GM12878 (cell line): ENCODE measurements at regions not wholly inside any gene's neighbourhood (a gene's known extent, or its start where the extent isn't known, plus 50 kb on each side); places are given as distances from the start of the nearest gene placed in this dataset.

ENCODE experiments used
- ATAC-seq: fragments of 200-7000 bp; cut with Tn5 transposase; 3 replicates; pipeline ENCODE4 v1.9.1; 2020; ENCODE audit warnings: mild to moderate bottlenecking, moderate library complexity
- BruUV-seq: library from RNA; stranded (reverse); fragments of 400-500 nt; replicated peaks from 2 replicates; lab custom pipeline; 2021; lab: Mats Ljungman, UMichigan
- CTCF ChIA-PET: fragments of 300-600 bp; sonication (Branson Sonifier 250); formaldehyde crosslinking; extraction: SDS; loops from one replicate; lab custom pipeline; 2021; ENCODE audit warnings: inconsistent platforms; lab: Yijun Ruan, JAX
- POLR2A ChIA-PET: fragments of 350-600 bp; formaldehyde crosslinking; extraction: SDS; loops from one replicate; lab custom pipeline; 2021; ENCODE audit warnings: inconsistent platforms; lab: Charles Lee
- RAD21 ChIA-PET: fragments of 300-600 bp; sonication (Branson Sonifier 250); formaldehyde crosslinking; loops from one replicate; lab custom pipeline; 2023; ENCODE audit warnings: antibody characterized with exemption; ENCODE audit not compliant: unreplicated experiment; lab: Charles Lee
- SMC1A ChIA-PET: fragments of 300-600 bp; sonication (Branson Sonifier 250); formaldehyde crosslinking; loops from one replicate; lab custom pipeline; 2023; ENCODE audit not compliant: unreplicated experiment, uncharacterized antibody; lab: Charles Lee
- DNase-seq: peaks from one replicate; pipeline ENCODE4 v3.0.0-alpha.2; 2011; ENCODE audit warnings: low read depth, low spot score
- FAIRE-seq: peaks from 3 replicates; lab custom pipeline; 2011; peaks lifted over from hg19 to GRCh38; lab: Jason Lieb, UNC
- H2AFZ ChIP-seq: 2 replicates; pipeline ENCODE4 v1.6.0; 2011; ENCODE audit warnings: low read depth, low read length, control low read depth; ENCODE audit not compliant: control insufficient read depth
- H3K27ac ChIP-seq: 2 replicates; pipeline ENCODE4 v1.5.1; 2011; ENCODE audit warnings: control low read depth; ENCODE audit not compliant: control insufficient read depth, insufficient read depth
- H3K27me3 ChIP-seq, 2 experiments: replicated peaks in 1 of 2; 2 replicates each; pipeline versions ENCODE4 v1.6.0 to v1.6.1; 2011; ENCODE audit warnings: low read length in 1 of 2; ENCODE audit not compliant: control insufficient read depth in 2 of 2, insufficient read depth in 2 of 2
- H3K36me3 ChIP-seq, 2 experiments: 2 replicates each; pipeline ENCODE4 v1.5.1; 2011; ENCODE audit warnings: low read length in 1 of 2; ENCODE audit not compliant: control insufficient read depth in 2 of 2, insufficient read depth in 2 of 2
- H3K4me1 ChIP-seq: 2 replicates; pipeline ENCODE4 v1.6.1; 2011; ENCODE audit warnings: mild to moderate bottlenecking, low read length, moderate library complexity, mixed read lengths; ENCODE audit not compliant: control insufficient read depth, insufficient read depth
- H3K4me2 ChIP-seq: 2 replicates; pipeline ENCODE4 v1.6.0; 2011; ENCODE audit warnings: control low read depth; ENCODE audit not compliant: control insufficient read depth, insufficient read depth
- H3K4me3 ChIP-seq: fragments of 200-600 bp; sonication (generic); 2 replicates; pipeline ENCODE4 v1.5.1; 2016
- H3K79me2 ChIP-seq: 2 replicates; pipeline ENCODE4 v1.6.0; 2011; ENCODE audit warnings: low read length; ENCODE audit not compliant: control insufficient read depth, insufficient read depth
- H3K9ac ChIP-seq: 2 replicates; pipeline ENCODE4 v1.8.0; 2011; ENCODE audit warnings: low read length, control low read depth, mixed read lengths; ENCODE audit not compliant: control insufficient read depth, insufficient read depth
- H3K9me3 ChIP-seq: replicated peaks from 3 replicates; pipeline ENCODE4 v1.5.1; 2011; ENCODE audit warnings: mild to moderate bottlenecking, low read length; ENCODE audit not compliant: control insufficient read depth, insufficient read depth
- H4K20me1 ChIP-seq: 2 replicates; pipeline ENCODE4 v1.6.0; 2011; ENCODE audit not compliant: control insufficient read depth, insufficient read depth
- BHLHE40 ChIP-seq, 2 experiments: fragments of 450-650 bp in 1 of 2; IDR thresholded peaks; 2 replicates each; pipeline ENCODE4 v1.6.1; 2011 to 2017; ENCODE audit warnings: low read depth in 2 of 2, borderline replicate concordance in 1 of 2, improper control_type of control experiment in 1 of 2, low read length in 1 of 2, mild to moderate bottlenecking in 1 of 2
- CEBPB ChIP-seq, 2 experiments: fragments of 150-350 bp in 1 of 2; IDR thresholded peaks; 2 replicates each; pipeline ENCODE4 v1.6.1; 2012 to 2014; ENCODE audit warnings: low read depth in 2 of 2, low read length in 2 of 2, borderline replicate concordance in 1 of 2, inconsistent platforms in 1 of 2
- ETV6 ChIP-seq, 2 experiments: fragments of 450-650 bp in 1 of 2; IDR thresholded peaks in 1 of 2; conservative IDR thresholded peaks in 1 of 2; 2 replicates each; pipeline ENCODE4 v1.6.1; 2014; ENCODE audit warnings: antibody characterized with exemption in 1 of 2, borderline replicate concordance in 1 of 2, low read depth in 1 of 2, mild to moderate bottlenecking in 1 of 2, moderate library complexity in 1 of 2
- FOXM1 ChIP-seq: IDR thresholded peaks from 2 replicates; pipeline ENCODE4 v1.6.1; 2012; ENCODE audit warnings: low read depth, mild to moderate bottlenecking, inconsistent platforms, low read length, moderate library complexity
- GATAD2B ChIP-seq: fragments of 450-650 bp; conservative IDR thresholded peaks from 2 replicates; pipeline ENCODE4 v1.6.1; 2017; ENCODE audit warnings: low read depth, mild to moderate bottlenecking, moderate library complexity
- PAX8 ChIP-seq: fragments of 450-650 bp; IDR thresholded peaks from 2 replicates; pipeline ENCODE4 v1.6.1; 2017; ENCODE audit warnings: mild to moderate bottlenecking, moderate library complexity
- SUZ12 ChIP-seq: fragments of 200-600 bp; sonication (generic); IDR thresholded peaks from one replicate; pipeline ENCODE4 v1.6.1; 2018; ENCODE audit warnings: antibody characterized with exemption, mild to moderate bottlenecking; ENCODE audit not compliant: unreplicated experiment
- TBL1XR1 ChIP-seq: IDR thresholded peaks from 2 replicates; pipeline ENCODE4 v1.6.1; 2012; ENCODE audit warnings: low read depth, low read length, improper control_type of control experiment
- USF1 ChIP-seq: IDR thresholded peaks from 2 replicates; pipeline ENCODE4 v1.6.1; 2011; ENCODE audit warnings: borderline replicate concordance, low read depth, mild to moderate bottlenecking, moderate library complexity, mixed read lengths, low read length; ENCODE audit not compliant: insufficient read depth; ENCODE audit errors: extremely low read length
- WGBS: methylation state at CpG from one replicate; pipeline ENCODE4 v1.1.6; 2016; ENCODE audit warnings: low lambda C conversion rate; ENCODE audit not compliant: insufficient replicate concordance, insufficient coverage; ENCODE audit errors: missing lambda C conversion rate; 5-methylcytosine and 5-hydroxymethylcytosine counted together
- in situ Hi-C: fragments of 300-500 bp; cut with MboI; formaldehyde crosslinking; loops from 9 replicates; pipeline ENCODE4 v1.14.3; 2018; ENCODE audit warnings: mixed read lengths
- intact Hi-C: fragments of 100-400 bp; cut with micrococcal nuclease; formaldehyde crosslinking; loops from one replicate; pipeline ENCODE4 v1.14.2; 2022; ENCODE audit not compliant: unreplicated experiment
- TF ChIP-seq, protein P1 (sequence below): IDR thresholded peaks from 2 replicates; pipeline ENCODE4 v1.6.1; 2012; ENCODE audit warnings: improper control_type of control experiment, low read depth, low read length; ENCODE audit not compliant: insufficient replicate concordance

DNA sequence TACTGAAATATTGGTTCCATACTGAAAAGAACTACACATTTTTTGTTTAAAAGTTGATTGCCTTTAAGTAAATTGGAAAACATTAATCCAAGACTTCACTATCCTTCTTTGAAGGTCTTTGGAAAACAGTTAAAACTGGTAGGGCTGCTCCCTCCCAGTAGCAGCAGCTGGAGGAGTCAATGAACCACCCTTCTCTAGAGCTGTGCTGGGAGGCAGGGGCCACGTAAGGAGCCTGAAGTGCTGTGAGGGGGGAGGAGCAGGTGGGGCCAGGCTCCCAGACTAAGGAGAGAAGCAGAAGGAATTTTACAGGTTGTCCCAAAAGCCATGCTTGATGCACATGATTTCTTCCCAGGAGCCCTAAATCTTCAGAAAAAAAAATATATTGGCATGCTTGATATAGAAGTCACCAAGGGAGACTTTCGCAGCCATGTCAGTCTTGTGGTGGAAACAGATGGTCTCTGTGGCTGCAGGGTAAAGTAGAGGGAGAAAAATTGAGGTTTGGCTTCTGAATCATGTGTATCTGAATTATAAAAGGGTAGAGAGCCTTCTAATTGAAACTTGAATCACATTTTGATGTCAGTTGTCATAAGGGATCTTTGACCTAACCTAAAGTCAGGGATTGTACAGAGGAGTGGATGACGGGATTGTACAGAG is 673.2 kb upstream of the FRG1 start:
- H3K79me2 ChIP-seq, result no peaks in the 10 kb centered on the region
- no peaks in the 10 kb centered on the region for H3K4me1 ChIP-seq
- no peaks in the 10 kb centered on the region for H3K27me3 ChIP-seq
- H4K20me1 ChIP-seq, result no peaks in the 10 kb centered on the region
- TF ChIP-seq CEBPB (IDR thresholded peaks at IDR 0.05; ENCODE audit: borderline replicate concordance in 1 of 2, low read depth in 2 of 2, low read length in 2 of 2) (no peak), TBL1XR1 (no peak), BHLHE40 (IDR thresholded peaks at IDR 0.05; ENCODE audit: borderline replicate concordance in 1 of 2, low read depth in 2 of 2, low read length in 1 of 2) (no peak), PAX8 (no peak), SUZ12 (no peak), GATAD2B (no peak), USF1 (no peak), ETV6 (conservative IDR thresholded peaks at IDR 0.05 in 1 of 2, IDR thresholded peaks at IDR 0.05 in 1 of 2; ENCODE audit: borderline replicate concordance in 1 of 2, low read depth in 1 of 2) (no peak), FOXM1 (no peak)
- TF ChIP-seq, protein P1, sequence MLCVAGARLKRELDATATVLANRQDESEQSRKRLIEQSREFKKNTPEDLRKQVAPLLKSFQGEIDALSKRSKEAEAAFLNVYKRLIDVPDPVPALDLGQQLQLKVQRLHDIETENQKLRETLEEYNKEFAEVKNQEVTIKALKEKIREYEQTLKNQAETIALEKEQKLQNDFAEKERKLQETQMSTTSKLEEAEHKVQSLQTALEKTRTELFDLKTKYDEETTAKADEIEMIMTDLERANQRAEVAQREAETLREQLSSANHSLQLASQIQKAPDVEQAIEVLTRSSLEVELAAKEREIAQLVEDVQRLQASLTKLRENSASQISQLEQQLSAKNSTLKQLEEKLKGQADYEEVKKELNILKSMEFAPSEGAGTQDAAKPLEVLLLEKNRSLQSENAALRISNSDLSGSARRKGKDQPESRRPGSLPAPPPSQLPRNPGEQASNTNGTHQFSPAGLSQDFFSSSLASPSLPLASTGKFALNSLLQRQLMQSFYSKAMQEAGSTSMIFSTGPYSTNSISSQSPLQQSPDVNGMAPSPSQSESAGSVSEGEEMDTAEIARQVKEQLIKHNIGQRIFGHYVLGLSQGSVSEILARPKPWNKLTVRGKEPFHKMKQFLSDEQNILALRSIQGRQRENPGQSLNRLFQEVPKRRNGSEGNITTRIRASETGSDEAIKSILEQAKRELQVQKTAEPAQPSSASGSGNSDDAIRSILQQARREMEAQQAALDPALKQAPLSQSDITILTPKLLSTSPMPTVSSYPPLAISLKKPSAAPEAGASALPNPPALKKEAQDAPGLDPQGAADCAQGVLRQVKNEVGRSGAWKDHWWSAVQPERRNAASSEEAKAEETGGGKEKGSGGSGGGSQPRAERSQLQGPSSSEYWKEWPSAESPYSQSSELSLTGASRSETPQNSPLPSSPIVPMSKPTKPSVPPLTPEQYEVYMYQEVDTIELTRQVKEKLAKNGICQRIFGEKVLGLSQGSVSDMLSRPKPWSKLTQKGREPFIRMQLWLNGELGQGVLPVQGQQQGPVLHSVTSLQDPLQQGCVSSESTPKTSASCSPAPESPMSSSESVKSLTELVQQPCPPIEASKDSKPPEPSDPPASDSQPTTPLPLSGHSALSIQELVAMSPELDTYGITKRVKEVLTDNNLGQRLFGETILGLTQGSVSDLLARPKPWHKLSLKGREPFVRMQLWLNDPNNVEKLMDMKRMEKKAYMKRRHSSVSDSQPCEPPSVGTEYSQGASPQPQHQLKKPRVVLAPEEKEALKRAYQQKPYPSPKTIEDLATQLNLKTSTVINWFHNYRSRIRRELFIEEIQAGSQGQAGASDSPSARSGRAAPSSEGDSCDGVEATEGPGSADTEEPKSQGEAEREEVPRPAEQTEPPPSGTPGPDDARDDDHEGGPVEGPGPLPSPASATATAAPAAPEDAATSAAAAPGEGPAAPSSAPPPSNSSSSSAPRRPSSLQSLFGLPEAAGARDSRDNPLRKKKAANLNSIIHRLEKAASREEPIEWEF, result no peak
- SMC1A ChIA-PET, result no interaction called here
- H3K9me3 ChIP-seq, result no peaks in the 10 kb centered on the region
- FAIRE-seq (no peak), ATAC-seq (no peak), DNase-seq (no peak)
- H3K36me3 ChIP-seq, result no peaks in the 10 kb centered on the region
- no peak overlapping the region for H3K9ac ChIP-seq
- no peak overlapping the region for H3K27ac ChIP-seq
- H3K4me3 ChIP-seq, result no peak overlapping the region
- no peak overlapping the region for H2AFZ ChIP-seq
- 18% methylated on average over 3 of the region's 3 CpGs for WGBS
- intact Hi-C loops, result no loop called here
- no TSS peak for BruUV-seq
- no peak overlapping the region for H3K4me2 ChIP-seq
- in situ Hi-C loops, result no loop called here
- POLR2A ChIA-PET, result no interaction called here
- RAD21 ChIA-PET, result no interaction called here
- CTCF ChIA-PET, result no interaction called here
